ENCODE measurements at regions not wholly inside any gene's neighbourhood (a gene's known extent, or its start where the extent isn't known, plus 50 kb on each side); places are given as distances from the start of the nearest gene placed in this dataset.
"Not testable (repeated sequence)": the region's sequence is repeated elsewhere in the genome, so short reads cannot be mapped to it uniquely, and the experiment has no call there.

GRCh38 chr22:47371263-47372090 lies 609.0 kb downstream of the TBC1D22A start:
- DNase-seq (ENCODE audit: low read depth): no peak

GRCh38 chr22:47370448-47371262 lies 608.2 kb downstream of the TBC1D22A start:
- DNase-seq (ENCODE audit: low read depth): no peak

GRCh38 chr22:47369431-47370015 lies 607.1 kb downstream of the TBC1D22A start:
- no peak for DNase-seq (ENCODE audit: low read depth)

GRCh38 chr22:47369020-47369419 lies 606.6 kb downstream of the TBC1D22A start:
- no peak for DNase-seq (ENCODE audit: low read depth)

- no peak for DNase-seq (ENCODE audit: low read depth)
Observed at GRCh38 chr22:47367993-47368945, 605.8 kb downstream of the TBC1D22A start.

GRCh38 chr22:47367107-47367690 lies 604.7 kb downstream of the TBC1D22A start:
- no peak for DNase-seq (ENCODE audit: low read depth)

- DNase-seq (ENCODE audit: low read depth): no peak
Observed at GRCh38 chr22:47366026-47366767, 603.7 kb downstream of the TBC1D22A start.

- no peak for DNase-seq (ENCODE audit: low read depth)
Observed at GRCh38 chr22:47361247-47361646, 598.8 kb downstream of the TBC1D22A start.

- no peak for DNase-seq (ENCODE audit: low read depth)
Observed at GRCh38 chr22:47357493-47357892, 595.0 kb downstream of the TBC1D22A start.

GRCh38 chr22:47357086-47357485 lies 594.6 kb downstream of the TBC1D22A start:
- no peak for DNase-seq (ENCODE audit: low read depth)

GRCh38 chr22:47356511-47357011 lies 594.1 kb downstream of the TBC1D22A start:
- DNase-seq (ENCODE audit: low read depth): no peak

GRCh38 chr22:47355776-47356510 lies 593.5 kb downstream of the TBC1D22A start:
- no peak for DNase-seq (ENCODE audit: low read depth)

- no peak for DNase-seq (ENCODE audit: low read depth)
Observed at GRCh38 chr22:47355388-47355725, 592.9 kb downstream of the TBC1D22A start.

- DNase-seq (ENCODE audit: low read depth): no peak
Observed at GRCh38 chr22:47354668-47355387, 592.4 kb downstream of the TBC1D22A start.

GRCh38 chr22:47352920-47353700 lies 590.7 kb downstream of the TBC1D22A start:
- no peak for DNase-seq (ENCODE audit: low read depth)

GRCh38 chr22:47351836-47352579 lies 589.6 kb downstream of the TBC1D22A start:
- DNase-seq (ENCODE audit: low read depth): no peak

- DNase-seq (ENCODE audit: low read depth): not testable (repeated sequence)
Observed at GRCh38 chr22:47346287-47346686, 583.8 kb downstream of the TBC1D22A start.

All from stimulated activated CD8-positive, alpha-beta memory T cell treated with anti-CD3 and anti-CD28 coated beads, Interleukin-12 subunit alpha, Interleukin-12 subunit beta, amount 100 ng/mL, for 4 hours (primary cell).